Loucy (cell line): ENCODE measurements at regions not wholly inside any gene's neighbourhood (a gene's known extent, or its start where the extent isn't known, plus 50 kb on each side); places are given as distances from the start of the nearest gene placed in this dataset.

Experiments
- CTCF ChIP-seq: fragments of 200-600 bp; sonication (generic); conservative IDR thresholded peaks from 2 replicates; pipeline ENCODE4 v1.5.1; 2014; ENCODE audit warnings: mild to moderate bottlenecking, antibody characterized with exemption, low read length
- EZH2phosphoT487 ChIP-seq: fragments of 200-600 bp; IDR thresholded peaks from 2 replicates; pipeline ENCODE4 v1.6.1; 2018; ENCODE audit warnings: antibody characterized with exemption, mild to moderate bottlenecking, moderate library complexity, borderline replicate concordance

- TF ChIP-seq CTCF (no peak), EZH2phosphoT487 (no peak)
Measured at GRCh38 chr2:19536136-19536535, 177.7 kb upstream of the OSR1 start.
